Mesendoderm (in vitro differentiated cells): ENCODE measurements at regions not wholly inside any gene's neighbourhood (a gene's known extent, or its start where the extent isn't known, plus 50 kb on each side); places are given as distances from the start of the nearest gene placed in this dataset.

ENCODE experiments used
- DNase-seq: peaks from one replicate; pipeline ENCODE4 v3.0.0; 2013
- H2AK5ac ChIP-seq: 2 replicates; pipeline ENCODE4 v1.6.1; 2013; ENCODE audit warnings: low read length, inconsistent platforms
- H2BK120ac ChIP-seq: 2 replicates; pipeline ENCODE4 v1.6.1; 2013; ENCODE audit warnings: low read depth, mild to moderate bottlenecking, low read length, moderate library complexity, mixed read lengths
- H2BK15ac ChIP-seq: replicated peaks from 2 replicates; pipeline ENCODE4 v1.6.1; 2013; ENCODE audit warnings: low read depth, mild to moderate bottlenecking, moderate library complexity
- H2BK5ac ChIP-seq: 2 replicates; pipeline ENCODE4 v1.6.1; 2013; ENCODE audit warnings: low read length, inconsistent platforms
- H3K18ac ChIP-seq: 2 replicates; pipeline ENCODE4 v1.6.1; 2013; ENCODE audit warnings: mild to moderate bottlenecking, low read length, mixed read lengths
- H3K23ac ChIP-seq: one replicate; pipeline ENCODE4 v1.6.1; 2013; ENCODE audit warnings: low read length
- H3K27ac ChIP-seq: 2 replicates; pipeline ENCODE4 v1.5.1; 2013; ENCODE audit warnings: low read depth, mild to moderate bottlenecking, inconsistent platforms, low read length, moderate library complexity
- H3K27me3 ChIP-seq: 2 replicates; pipeline ENCODE4 v1.6.1; 2013; ENCODE audit warnings: low read length, control low read depth, mild to moderate bottlenecking, inconsistent platforms; ENCODE audit not compliant: insufficient read depth, poor library complexity
- H3K36me3 ChIP-seq: 2 replicates; pipeline ENCODE4 v1.6.1; 2013; ENCODE audit warnings: low read length, inconsistent platforms; ENCODE audit not compliant: control insufficient read depth, insufficient read depth
- H3K4ac ChIP-seq: one replicate; pipeline ENCODE4 v1.6.1; 2013; ENCODE audit warnings: low read depth, mild to moderate bottlenecking, low read length, moderate library complexity
- H3K4me1 ChIP-seq: 2 replicates; pipeline ENCODE4 v1.6.1; 2013; ENCODE audit warnings: low read depth, low read length, inconsistent platforms; ENCODE audit not compliant: control insufficient read depth
- H3K4me2 ChIP-seq: 2 replicates; pipeline ENCODE4 v1.6.1; 2013; ENCODE audit warnings: low read length
- H3K4me3 ChIP-seq: 2 replicates; pipeline ENCODE4 v1.5.1; 2013; ENCODE audit warnings: mild to moderate bottlenecking, low read length
- H3K56ac ChIP-seq: one replicate; pipeline ENCODE4 v1.6.1; 2013; ENCODE audit warnings: low read length
- H3K79me1 ChIP-seq: 2 replicates; pipeline ENCODE4 v1.6.1; 2013; ENCODE audit warnings: low read length, inconsistent platforms
- H3K79me2 ChIP-seq: 2 replicates; pipeline ENCODE4 v1.6.1; 2013; ENCODE audit warnings: mild to moderate bottlenecking, low read length; ENCODE audit not compliant: control insufficient read depth, insufficient read depth
- H3K9ac ChIP-seq: 2 replicates; pipeline ENCODE4 v1.6.1; 2013; ENCODE audit warnings: low read length, inconsistent platforms
- H4K5ac ChIP-seq: one replicate; pipeline ENCODE4 v1.6.1; 2013; ENCODE audit warnings: low read length
- H4K8ac ChIP-seq: one replicate; pipeline ENCODE4 v1.6.1; 2013; ENCODE audit warnings: low read depth, mild to moderate bottlenecking, control low read depth, low read length, moderate library complexity
- WGBS: extraction: QIAGEN DNeasy Blood & Tissue Kit; methylation state at CpG from one replicate; pipeline ENCODE4 v1.1.7; 2013; ENCODE audit warnings: low lambda C conversion rate, missing lambda C conversion rate; ENCODE audit not compliant: insufficient coverage; ENCODE audit errors: extremely low coverage; 5-methylcytosine and 5-hydroxymethylcytosine counted together

- H2BK15ac ChIP-seq = no peak overlapping the region
- no peak overlapping the region for H4K5ac ChIP-seq
- no peak for DNase-seq
Measured at GRCh38 chr14:95417492-95417891, 97.8 kb upstream of the CLMN start.

GRCh38 chr14:95415993-95416392, 96.3 kb upstream of the CLMN start:
- Histone ChIP-seq H3K4me3 (no peak overlapping the region), H3K56ac (no peak overlapping the region), H4K8ac (no peak overlapping the region), H3K4me1 (no peaks in the 10 kb centered on the region), H3K79me2 (no peaks in the 10 kb centered on the region), H3K18ac (no peak overlapping the region), H3K36me3 (no peaks in the 10 kb centered on the region), H3K27ac (no peak overlapping the region), H3K79me1 (no peaks in the 10 kb centered on the region), H3K9ac (no peak overlapping the region), H4K5ac (no peak overlapping the region), H2BK5ac (no peak overlapping the region), H3K27me3 (no peaks in the 10 kb centered on the region), H2AK5ac (no peak overlapping the region), H2BK120ac (no peak overlapping the region), H3K23ac (no peak overlapping the region), H2BK15ac (no peak overlapping the region), H3K4ac (no peak overlapping the region), H3K4me2 (no peak overlapping the region)
- no CpG with 5 or more reads among the region's 8 CpGs for WGBS
- no peak for DNase-seq

More at GRCh38 chr14:95417492-95417891, 97.8 kb upstream of the CLMN start:
- no CpG with 5 or more reads among the region's 7 CpGs for WGBS
- Histone ChIP-seq H3K4me1 (no peaks in the 10 kb centered on the region), H3K27me3 (no peaks in the 10 kb centered on the region), H3K27ac (no peak overlapping the region), H3K56ac (no peak overlapping the region), H3K36me3 (no peaks in the 10 kb centered on the region), H3K4ac (no peak overlapping the region), H2BK120ac (no peak overlapping the region), H3K18ac (no peak overlapping the region), H3K4me2 (no peak overlapping the region), H2BK5ac (no peak overlapping the region), H3K9ac (no peak overlapping the region), H3K79me1 (no peaks in the 10 kb centered on the region), H3K79me2 (no peaks in the 10 kb centered on the region), H3K23ac (no peak overlapping the region), H2AK5ac (no peak overlapping the region), H3K4me3 (no peak overlapping the region), H4K8ac (no peak overlapping the region)

GRCh38 chr14:95413289-95414215, 93.8 kb upstream of the CLMN start:
- Histone ChIP-seq H2BK5ac (no peak overlapping the region), H3K18ac (no peak overlapping the region), H3K4ac (no peak overlapping the region), H3K9ac (no peak overlapping the region), H3K79me1 (no peaks in the 10 kb centered on the region), H3K56ac (no peak overlapping the region), H4K8ac (no peak overlapping the region), H3K4me3 (no peak overlapping the region), H3K27me3 (no peaks in the 10 kb centered on the region), H4K5ac (no peak overlapping the region), H3K79me2 (no peaks in the 10 kb centered on the region), H3K4me1 (no peaks in the 10 kb centered on the region), H3K4me2 (no peak overlapping the region), H2BK120ac (no peak overlapping the region), H2BK15ac (no peak overlapping the region), H3K27ac (no peak overlapping the region), H2AK5ac (no peak overlapping the region), H3K36me3 (no peaks in the 10 kb centered on the region), H3K23ac (no peak overlapping the region)
- no CpG with 5 or more reads among the region's 11 CpGs for WGBS
- peak; percentile 16 for DNase-seq

GRCh38 chr14:95410838-95411237, 91.1 kb upstream of the CLMN start:
- DNase-seq = no peak
- no peak overlapping the region for H2BK5ac ChIP-seq
- no CpG with 5 or more reads among the region's 2 CpGs for WGBS
- no peak overlapping the region for H4K5ac ChIP-seq
- H4K8ac ChIP-seq = no peak overlapping the region
- no peak overlapping the region for H2AK5ac ChIP-seq
- no peak overlapping the region for H3K4me2 ChIP-seq
- no peaks in the 10 kb centered on the region for H3K27me3 ChIP-seq
- H3K4me1 ChIP-seq = no peaks in the 10 kb centered on the region
- H3K27ac ChIP-seq = no peak overlapping the region
- H3K23ac ChIP-seq = no peak overlapping the region
- H2BK15ac ChIP-seq = no peak overlapping the region
- H3K79me2 ChIP-seq = no peaks in the 10 kb centered on the region
- H3K4ac ChIP-seq = no peak overlapping the region
- no peak overlapping the region for H3K56ac ChIP-seq
- no peak overlapping the region for H3K18ac ChIP-seq
- no peaks in the 10 kb centered on the region for H3K79me1 ChIP-seq
- H3K9ac ChIP-seq = no peak overlapping the region
- H3K36me3 ChIP-seq = no peaks in the 10 kb centered on the region
- H2BK120ac ChIP-seq = no peak overlapping the region
- no peak overlapping the region for H3K4me3 ChIP-seq

GRCh38 chr14:95409477-95410272, 90.0 kb upstream of the CLMN start:
- no peaks in the 10 kb centered on the region for H3K36me3 ChIP-seq
- H2BK5ac ChIP-seq = no peak overlapping the region
- no peaks in the 10 kb centered on the region for H3K27me3 ChIP-seq
- H2BK15ac ChIP-seq = no peak overlapping the region
- no peaks in the 10 kb centered on the region for H3K4me1 ChIP-seq
- no peak overlapping the region for H3K4ac ChIP-seq
- no peak overlapping the region for H4K8ac ChIP-seq
- no peaks in the 10 kb centered on the region for H3K79me1 ChIP-seq
- no peak overlapping the region for H3K23ac ChIP-seq
- no peak overlapping the region for H3K27ac ChIP-seq
- no peak overlapping the region for H3K56ac ChIP-seq
- H3K18ac ChIP-seq = no peak overlapping the region
- no peak overlapping the region for H3K4me3 ChIP-seq
- H2AK5ac ChIP-seq = no peak overlapping the region
- H3K4me2 ChIP-seq = no peak overlapping the region
- no peak for DNase-seq
- WGBS = no CpG with 5 or more reads among the region's 12 CpGs
- no peak overlapping the region for H4K5ac ChIP-seq
- H2BK120ac ChIP-seq = no peak overlapping the region
- no peak overlapping the region for H3K9ac ChIP-seq
- H3K79me2 ChIP-seq = no peaks in the 10 kb centered on the region
